Neural progenitor cell (in vitro differentiated cells): ENCODE measurements at regions not wholly inside any gene's neighbourhood (a gene's known extent, or its start where the extent isn't known, plus 50 kb on each side); places are given as distances from the start of the nearest gene placed in this dataset.

ENCODE experiments used
- CTCF ChIP-seq: fragments of 200-600 bp; sonication (generic); IDR thresholded peaks from 2 replicates; pipeline ENCODE4 v1.5.1; 2017; ENCODE audit warnings: antibody characterized with exemption, mild to moderate bottlenecking
- EZH2 ChIP-seq: fragments of 200-600 bp; sonication (generic); IDR thresholded peaks from 2 replicates; pipeline ENCODE4 v1.6.1; 2017; ENCODE audit warnings: antibody characterized with exemption, mild to moderate bottlenecking, moderate library complexity
- EZH2phosphoT487 ChIP-seq: fragments of 200-600 bp; sonication (generic); IDR thresholded peaks from 2 replicates; pipeline ENCODE4 v1.6.1; 2017; ENCODE audit warnings: antibody characterized with exemption

DNA sequence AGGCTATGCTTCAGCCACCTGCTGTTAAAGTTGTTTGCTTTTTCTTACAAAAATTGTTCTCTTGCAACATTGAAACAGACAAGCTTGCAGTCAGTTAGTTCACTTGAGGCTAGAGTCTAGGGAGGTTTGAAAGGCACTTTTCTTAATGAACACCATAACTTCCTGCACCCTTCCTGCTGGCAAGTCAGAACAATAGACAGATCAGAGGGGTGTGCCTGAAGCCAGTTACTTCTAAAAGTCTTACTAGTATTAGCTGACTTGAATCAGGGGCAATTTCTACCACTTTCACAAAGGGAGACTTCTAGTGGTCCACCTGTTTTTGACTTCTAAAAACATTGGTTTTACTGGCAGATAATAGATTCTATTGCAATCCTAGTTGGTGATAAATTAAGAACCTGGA, 367.4 kb upstream of the CDH20 start:
- TF ChIP-seq EZH2phosphoT487: no peak
- TF ChIP-seq CTCF: no peak
- TF ChIP-seq EZH2: no peak
